Ascending aorta (tissue), 2 donors: ENCODE measurements at regions not wholly inside any gene's neighbourhood (a gene's known extent, or its start where the extent isn't known, plus 50 kb on each side); places are given as distances from the start of the nearest gene placed in this dataset.

Experiments used
- DNase-seq, 2 donors: peaks; one replicate each; pipeline ENCODE4 v3.0.0-alpha.2; 2019; ENCODE audit warnings: low spot score in 2 of 2
- H3K27ac ChIP-seq, 2 donors: fragments of 200-600 bp; sonication (generic); one replicate each; pipeline ENCODE4 v1.5.1; 2016 to 2017; ENCODE audit warnings: mild to moderate bottlenecking in 1 of 2
- H3K27me3 ChIP-seq: fragments of 200-600 bp; sonication (generic); one replicate; pipeline ENCODE4 v1.5.1; 2017
- H3K36me3 ChIP-seq, 2 donors: fragments of 200-600 bp; sonication (generic); one replicate each; pipeline ENCODE4 v1.5.1; 2016
- H3K4me1 ChIP-seq, 2 donors: fragments of 200-600 bp; sonication (generic); one replicate each; pipeline ENCODE4 v1.5.1; 2016 to 2017; ENCODE audit warnings: mild to moderate bottlenecking in 1 of 2
- H3K4me3 ChIP-seq, 2 donors: fragments of 200-600 bp; sonication (generic); one replicate each; pipeline ENCODE4 v1.5.1; 2016 to 2017; ENCODE audit warnings: mild to moderate bottlenecking in 1 of 2
- H3K9me3 ChIP-seq, 2 donors: fragments of 200-600 bp; sonication (generic); one replicate each; pipeline ENCODE4 v1.5.1; 2016
- intact Hi-C: fragments of 100-400 bp; cut with DNase I; formaldehyde crosslinking; loops from one replicate; pipeline ENCODE4 v1.15.1; 2023
- TF ChIP-seq, protein P1 (sequence below), 3 experiments: fragments of 200-600 bp in 2 of 3; fragments of 450-650 bp in 1 of 3; sonication (generic) in 2 of 3; IDR thresholded peaks; one replicate each; pipeline ENCODE4 v1.5.1; 2016 to 2019; ENCODE audit warnings: antibody characterized with exemption in 3 of 3, mild to moderate bottlenecking in 1 of 3, moderate library complexity in 1 of 3

- no peak for DNase-seq
- H3K4me3 ChIP-seq, result no peak overlapping the region
- H3K36me3 ChIP-seq, result no peaks in the 10 kb centered on the region
- TF ChIP-seq, protein P1, sequence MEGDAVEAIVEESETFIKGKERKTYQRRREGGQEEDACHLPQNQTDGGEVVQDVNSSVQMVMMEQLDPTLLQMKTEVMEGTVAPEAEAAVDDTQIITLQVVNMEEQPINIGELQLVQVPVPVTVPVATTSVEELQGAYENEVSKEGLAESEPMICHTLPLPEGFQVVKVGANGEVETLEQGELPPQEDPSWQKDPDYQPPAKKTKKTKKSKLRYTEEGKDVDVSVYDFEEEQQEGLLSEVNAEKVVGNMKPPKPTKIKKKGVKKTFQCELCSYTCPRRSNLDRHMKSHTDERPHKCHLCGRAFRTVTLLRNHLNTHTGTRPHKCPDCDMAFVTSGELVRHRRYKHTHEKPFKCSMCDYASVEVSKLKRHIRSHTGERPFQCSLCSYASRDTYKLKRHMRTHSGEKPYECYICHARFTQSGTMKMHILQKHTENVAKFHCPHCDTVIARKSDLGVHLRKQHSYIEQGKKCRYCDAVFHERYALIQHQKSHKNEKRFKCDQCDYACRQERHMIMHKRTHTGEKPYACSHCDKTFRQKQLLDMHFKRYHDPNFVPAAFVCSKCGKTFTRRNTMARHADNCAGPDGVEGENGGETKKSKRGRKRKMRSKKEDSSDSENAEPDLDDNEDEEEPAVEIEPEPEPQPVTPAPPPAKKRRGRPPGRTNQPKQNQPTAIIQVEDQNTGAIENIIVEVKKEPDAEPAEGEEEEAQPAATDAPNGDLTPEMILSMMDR (IDR thresholded peaks at IDR 0.05), result no peak
- H3K4me1 ChIP-seq, result no peaks in the 10 kb centered on the region
- no peaks in the 10 kb centered on the region for H3K27me3 ChIP-seq
- H3K9me3 ChIP-seq, result no peaks in the 10 kb centered on the region
- intact Hi-C loops, result no loop called here
- H3K27ac ChIP-seq, result no peak overlapping the region
Observed at GRCh38 chr18:40341701-40342100, 1613.3 kb upstream of the PIK3C3 start.

DNA sequence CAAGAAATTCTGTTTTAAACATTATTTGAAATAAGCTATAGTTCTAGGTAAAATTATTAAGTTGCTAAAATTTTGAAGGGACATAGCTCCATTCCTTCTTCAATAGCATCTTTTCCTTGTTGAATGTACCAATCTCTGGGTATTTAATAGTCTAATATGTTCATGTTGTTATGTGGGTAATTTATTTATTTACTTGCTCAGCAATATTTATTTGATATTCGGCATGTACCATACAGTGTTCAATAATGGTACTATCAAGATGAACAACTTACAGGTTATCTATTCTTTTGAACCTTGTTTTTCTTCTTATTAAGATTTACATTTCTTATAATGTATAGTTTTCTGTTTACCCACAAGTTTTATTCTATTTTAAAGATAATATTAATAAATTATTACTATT lies 1616.8 kb upstream of the PIK3C3 start:
- H3K4me3 ChIP-seq, result no peak overlapping the region
- H3K27ac ChIP-seq, result no peak overlapping the region
- H3K4me1 ChIP-seq, result no peaks in the 10 kb centered on the region
- TF ChIP-seq, protein P1 (IDR thresholded peaks at IDR 0.05), result no peak
- H3K36me3 ChIP-seq, result no peaks in the 10 kb centered on the region
- intact Hi-C loops, result no loop called here
- no peaks in the 10 kb centered on the region for H3K27me3 ChIP-seq
- no peak for DNase-seq
- H3K9me3 ChIP-seq, result no peaks in the 10 kb centered on the region

GRCh38 chr18:40326985-40327384 lies 1628.0 kb upstream of the PIK3C3 start:
- no peaks in the 10 kb centered on the region for H3K27me3 ChIP-seq
- H3K9me3 ChIP-seq, result peaks cover 0 to 3% of the 10 kb centered on the region in 2 donors
- TF ChIP-seq, protein P1 (IDR thresholded peaks at IDR 0.05), result no peak
- no peaks in the 10 kb centered on the region for H3K4me1 ChIP-seq
- intact Hi-C loops, result no loop called here
- no peaks in the 10 kb centered on the region for H3K36me3 ChIP-seq
- no peak overlapping the region for H3K4me3 ChIP-seq
- DNase-seq, result no peak
- H3K27ac ChIP-seq, result no peak overlapping the region

DNA sequence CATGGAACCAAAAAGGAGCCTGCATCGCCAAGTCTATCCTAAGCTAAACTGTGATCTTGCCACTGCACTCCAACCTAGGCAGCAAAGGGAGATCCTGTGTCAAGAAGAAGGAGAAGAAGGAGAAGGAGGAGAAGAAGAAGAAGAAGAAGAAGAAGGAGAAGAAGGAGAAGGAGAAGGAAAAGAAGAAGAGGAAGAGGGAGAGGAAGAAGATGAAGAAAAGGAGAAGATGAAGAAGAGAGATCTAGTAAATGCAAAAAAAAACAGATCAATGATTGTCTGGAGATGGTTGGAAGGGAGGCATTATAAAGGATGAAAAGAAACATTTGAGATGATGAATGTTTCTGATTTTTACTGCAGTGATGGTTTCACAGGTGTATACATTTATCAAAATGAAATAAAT lies 1629.0 kb upstream of the PIK3C3 start:
- DNase-seq, result no peak
- TF ChIP-seq, protein P1 (IDR thresholded peaks at IDR 0.05), result no peak

DNA sequence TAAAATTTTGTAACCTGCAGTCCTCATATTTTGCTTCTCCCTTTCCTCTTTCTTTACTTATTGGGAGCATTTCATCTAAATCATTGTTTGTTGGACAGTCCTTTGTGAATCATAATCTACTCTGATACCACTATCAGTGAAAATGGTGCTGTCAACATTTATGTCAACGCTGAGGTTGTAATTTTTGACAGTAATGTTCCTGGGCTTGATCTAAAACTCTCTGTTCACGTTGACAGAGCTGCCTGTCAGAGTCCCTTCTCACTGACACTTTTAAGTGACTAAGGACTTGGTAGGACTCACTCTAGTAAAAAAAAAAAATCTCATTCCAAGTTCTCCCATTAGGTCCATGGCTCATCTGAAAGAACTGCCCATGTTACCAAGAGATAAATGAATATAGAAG lies 1640.8 kb upstream of the PIK3C3 start:
- H3K4me1 ChIP-seq, result no peaks in the 10 kb centered on the region
- H3K27ac ChIP-seq, result no peak overlapping the region
- no peak for DNase-seq
- TF ChIP-seq, protein P1 (IDR thresholded peaks at IDR 0.05), result no peak
- H3K27me3 ChIP-seq, result no peaks in the 10 kb centered on the region
- H3K36me3 ChIP-seq, result no peaks in the 10 kb centered on the region
- H3K4me3 ChIP-seq, result no peak overlapping the region
- no peaks in the 10 kb centered on the region for H3K9me3 ChIP-seq
- intact Hi-C loops, result no loop called here

More for the DNA sequence above, 1629.0 kb upstream of the PIK3C3 start:
- Histone ChIP-seq H3K27ac (no peak overlapping the region), H3K4me1 (no peaks in the 10 kb centered on the region), H3K9me3 (peaks cover 0 to 3% of the 10 kb centered on the region in 2 donors), H3K4me3 (no peak overlapping the region), H3K36me3 (no peaks in the 10 kb centered on the region), H3K27me3 (no peaks in the 10 kb centered on the region)
- intact Hi-C loops, result no loop called here

GRCh38 chr18:40313030-40313642 lies 1641.9 kb upstream of the PIK3C3 start:
- no peaks in the 10 kb centered on the region for H3K36me3 ChIP-seq
- no peaks in the 10 kb centered on the region for H3K4me1 ChIP-seq
- intact Hi-C loops, result no loop called here
- TF ChIP-seq, protein P1 (IDR thresholded peaks at IDR 0.05), result no peak
- H3K27me3 ChIP-seq, result no peaks in the 10 kb centered on the region
- DNase-seq, result no peak
- H3K27ac ChIP-seq, result no peak overlapping the region
- H3K4me3 ChIP-seq, result no peak overlapping the region
- H3K9me3 ChIP-seq, result no peaks in the 10 kb centered on the region
